Frontal cortex (tissue), 3 donors: ENCODE measurements at regions not wholly inside any gene's neighbourhood (a gene's known extent, or its start where the extent isn't known, plus 50 kb on each side); places are given as distances from the start of the nearest gene placed in this dataset.

Source experiments
- DNase-seq, 2 donors: peaks; one replicate each; pipeline ENCODE4 v3.0.0; 2012; ENCODE audit warnings: low spot score in 2 of 2
- FAIRE-seq: peaks from 2 replicates; lab custom pipeline; 2012; peaks lifted over from hg19 to GRCh38; lab: Jason Lieb, UNC
- donor health status: control.
- donor health status: control.
- donor health status: control.

DNA sequence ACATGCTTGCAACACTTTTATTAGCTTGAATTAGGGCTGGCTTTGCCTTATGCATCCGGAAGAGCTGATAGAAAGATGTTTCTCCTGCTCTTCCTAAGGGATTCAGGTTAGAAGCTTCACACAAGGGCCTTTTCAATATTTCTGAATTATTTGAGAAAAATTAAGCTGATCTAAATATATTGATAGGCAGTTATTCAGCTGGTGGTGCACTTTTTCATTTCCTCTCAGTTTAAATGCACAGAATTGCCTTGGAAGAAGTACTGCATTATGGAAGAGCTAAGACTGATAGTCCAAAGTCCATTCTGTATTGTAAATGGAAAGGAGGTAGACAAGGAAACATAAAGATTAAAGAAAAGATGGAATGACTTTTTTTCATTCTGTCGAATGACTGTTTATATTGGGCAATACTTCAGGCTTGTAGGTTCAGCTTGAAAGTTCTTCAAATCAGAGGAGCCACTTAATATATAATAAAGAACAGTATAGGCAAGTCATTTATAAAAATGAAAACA lies 398.4 kb upstream of the B3GALT2 start:
- FAIRE-seq (no peak), DNase-seq (no peak)

DNA sequence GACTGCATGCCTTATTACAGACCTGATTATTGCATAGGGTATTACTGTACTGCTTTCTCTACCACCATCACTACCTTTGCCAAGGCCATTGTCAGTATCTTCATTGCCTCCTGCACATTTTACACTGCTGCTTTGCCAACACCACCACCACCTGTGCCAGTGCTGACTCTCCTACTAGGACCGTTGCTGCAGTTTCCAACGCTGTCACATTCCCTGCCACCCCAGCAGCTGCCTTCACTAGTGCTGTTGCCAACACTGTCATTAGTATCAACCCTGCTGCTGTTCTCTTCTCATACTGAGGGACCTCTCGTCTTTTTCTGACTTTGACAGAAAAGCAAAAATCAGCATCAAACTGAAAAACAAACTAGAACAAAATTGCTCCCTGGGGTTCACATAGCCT lies 394.9 kb upstream of the B3GALT2 start:
- DNase-seq (no peak), FAIRE-seq (no peak)

DNA sequence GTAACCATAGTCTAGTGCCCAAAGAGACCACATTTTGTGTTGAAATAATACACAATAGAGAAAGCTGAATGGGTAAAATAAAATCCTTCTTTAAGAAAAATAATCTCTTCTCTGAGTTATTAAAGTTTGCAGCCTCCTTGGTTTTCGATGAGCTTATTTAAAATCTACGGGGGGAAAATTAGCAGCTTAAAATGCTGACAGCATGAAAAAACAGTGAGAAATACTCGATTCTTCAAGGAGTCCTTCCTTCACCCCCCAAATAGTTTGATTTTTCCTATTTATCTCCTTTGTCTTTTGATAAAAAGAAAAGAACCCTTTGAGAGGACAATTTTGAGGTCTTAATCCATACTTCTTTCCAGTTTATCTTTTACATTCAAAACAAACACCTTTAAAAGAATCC lies 394.0 kb upstream of the B3GALT2 start:
- no peak for FAIRE-seq
- no peak for DNase-seq

DNA sequence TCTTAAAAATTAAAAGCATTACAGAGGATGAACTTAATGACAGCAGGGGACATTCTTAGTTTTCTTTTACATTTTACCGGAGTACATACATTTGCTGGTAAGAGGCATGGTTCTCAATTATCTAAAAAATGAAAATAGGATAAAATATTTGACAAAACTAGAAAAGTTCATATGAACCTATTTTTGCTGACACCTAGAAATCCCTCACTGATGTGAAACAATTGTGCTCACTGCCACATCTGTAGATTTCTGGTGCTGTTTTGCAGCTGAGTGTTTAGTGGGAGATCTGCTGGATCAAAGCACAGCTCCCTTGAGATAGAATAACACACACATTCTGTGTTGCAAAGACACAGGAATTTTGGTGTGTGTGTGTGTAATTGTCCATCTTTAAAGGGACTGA lies 392.9 kb upstream of the B3GALT2 start:
- DNase-seq, result no peak
- no peak for FAIRE-seq

GRCh38 chr1:193574913-193575312 lies 388.5 kb upstream of the B3GALT2 start:
- no peak for FAIRE-seq
- no peak for DNase-seq

DNA sequence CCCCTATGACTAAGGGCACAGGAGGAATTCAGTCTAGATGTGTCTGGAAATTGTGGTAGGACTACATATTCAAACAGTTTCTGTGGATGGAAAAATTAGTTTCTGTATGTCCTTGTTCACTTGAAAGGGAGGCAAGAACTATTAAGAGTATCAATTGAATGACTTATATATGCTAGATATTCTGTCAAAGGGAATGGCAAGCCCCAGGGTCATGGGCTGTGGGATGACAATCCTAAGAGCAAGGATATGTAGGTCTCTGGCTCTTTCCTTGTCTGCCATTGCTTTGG lies 383.5 kb upstream of the B3GALT2 start:
- no peak for DNase-seq
- no peak for FAIRE-seq

DNA sequence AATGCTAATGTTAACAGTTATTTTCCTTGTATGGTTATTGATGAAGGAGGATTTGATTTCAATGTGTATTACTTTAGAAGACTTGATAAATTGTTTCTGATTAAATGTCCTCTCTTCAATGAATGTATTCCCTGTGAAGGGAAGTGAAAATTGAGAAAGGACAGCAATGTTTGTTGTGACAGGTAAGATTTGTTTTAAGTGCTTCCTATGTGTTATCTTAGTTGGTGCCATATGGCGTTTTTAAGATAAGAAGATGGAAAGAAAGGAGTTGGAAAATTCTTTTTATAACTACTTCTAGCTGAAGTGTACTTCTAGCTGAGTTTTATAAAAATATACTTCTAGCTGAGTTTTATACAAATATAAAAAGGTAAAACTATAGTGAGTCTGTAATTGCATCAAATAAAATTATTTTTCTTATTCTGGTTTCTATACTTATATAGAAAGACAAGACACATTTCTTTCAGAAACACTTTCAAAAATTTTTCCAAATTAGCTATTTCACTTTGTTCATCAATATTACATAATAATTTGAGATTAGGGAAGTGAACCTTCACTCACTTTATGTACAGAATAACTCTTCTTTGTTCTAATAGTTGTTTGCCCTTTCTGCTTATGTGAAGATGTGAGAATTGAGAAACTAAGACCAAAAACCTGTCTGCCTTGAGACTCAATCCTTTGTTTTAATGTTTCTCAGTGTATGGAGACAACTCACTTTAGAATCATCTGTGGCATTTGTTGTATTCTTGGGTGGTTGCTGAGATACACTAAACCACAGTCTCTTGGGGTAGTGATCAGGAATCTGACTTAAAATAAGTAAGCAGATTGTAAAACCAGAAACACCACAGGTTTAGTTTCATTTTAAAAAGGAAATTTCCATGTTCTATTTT lies 382.9 kb upstream of the B3GALT2 start:
- no peak for FAIRE-seq

GRCh38 chr1:193568512-193568911 lies 382.1 kb upstream of the B3GALT2 start:
- FAIRE-seq (no peak), DNase-seq (no peak)

More for the DNA sequence above, 382.9 kb upstream of the B3GALT2 start:
- no peak for DNase-seq

GRCh38 chr1:193567937-193568336 lies 381.5 kb upstream of the B3GALT2 start:
- FAIRE-seq (no peak), DNase-seq (no peak)

DNA sequence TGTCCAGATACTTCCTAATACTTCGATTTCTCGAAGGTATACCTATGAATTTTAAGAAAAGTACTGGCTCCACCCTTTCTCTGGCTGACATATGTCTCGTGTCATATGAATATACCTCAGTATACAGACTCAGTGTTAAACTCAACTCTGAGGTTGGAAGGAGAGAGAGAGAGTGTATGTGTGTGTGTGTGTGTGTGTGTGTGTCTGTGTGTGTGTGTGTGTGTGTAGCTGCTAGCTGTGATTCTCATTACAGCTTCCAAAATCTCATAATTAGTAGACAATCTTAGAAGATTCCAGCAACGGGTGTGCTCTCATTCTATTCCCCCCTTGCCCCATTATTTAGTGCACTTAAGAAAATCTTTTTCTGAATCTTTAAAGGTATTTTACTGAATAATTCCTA lies 380.3 kb upstream of the B3GALT2 start:
- DNase-seq, result no peak

DNA sequence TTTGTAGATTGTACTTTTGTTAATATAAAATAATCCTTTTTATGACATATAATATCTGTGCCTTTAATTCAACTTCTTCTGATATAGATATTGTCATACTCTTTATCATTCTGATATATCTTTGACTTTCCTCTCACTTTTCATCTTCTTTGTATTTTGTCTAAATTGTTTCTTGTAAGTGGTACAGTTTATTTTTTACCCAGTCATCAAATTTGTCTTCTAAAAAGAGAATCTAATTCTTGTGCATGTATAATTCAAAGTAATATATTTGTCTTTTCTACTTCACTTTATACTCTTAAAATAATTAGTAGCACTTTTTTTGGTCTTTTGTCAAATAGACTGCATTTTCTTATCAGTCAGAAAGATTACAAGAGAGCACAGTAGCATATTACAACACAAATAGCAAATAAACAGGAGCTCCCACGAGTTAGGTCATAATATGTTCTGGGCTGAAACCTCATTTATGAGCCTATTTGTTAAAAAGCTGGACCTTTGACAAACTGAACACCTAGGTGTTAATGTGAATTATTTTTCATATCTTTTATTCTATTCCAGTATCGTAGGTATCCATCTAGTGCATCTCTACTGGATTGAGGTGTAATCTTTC lies 379.7 kb upstream of the B3GALT2 start:
- FAIRE-seq (no peak), DNase-seq (no peak)

More for the DNA sequence above, 380.3 kb upstream of the B3GALT2 start:
- FAIRE-seq, result no peak

- DNase-seq, result no peak
- FAIRE-seq, result no peak
Observed at GRCh38 chr1:193562121-193562520, 375.7 kb upstream of the B3GALT2 start.

DNA sequence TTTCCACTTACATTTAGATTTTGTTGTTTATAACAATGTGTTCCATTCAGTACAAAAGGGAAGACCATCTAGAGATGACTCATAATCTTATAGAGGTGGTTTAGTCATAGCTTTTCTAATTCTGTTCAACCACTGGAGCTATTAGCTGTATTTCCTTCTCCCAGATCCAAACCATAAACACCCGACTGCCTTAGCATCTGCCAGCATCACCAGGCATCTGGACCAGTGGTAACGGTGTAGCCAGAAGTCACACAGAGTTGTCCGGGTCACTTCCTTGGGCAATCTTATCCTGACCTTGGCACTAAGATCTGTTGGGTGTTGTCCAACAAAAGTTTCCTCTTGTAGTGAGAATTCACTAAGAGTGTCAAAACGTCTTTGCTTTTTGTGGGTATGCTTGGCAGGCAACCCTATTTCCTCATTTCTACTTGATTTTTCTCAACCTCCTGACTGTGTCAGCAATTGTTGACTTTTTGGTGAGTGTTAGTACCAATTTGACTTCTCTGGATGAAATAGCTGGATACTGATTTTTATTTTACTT lies 372.1 kb upstream of the B3GALT2 start:
- FAIRE-seq, result no peak
- no peak for DNase-seq

GRCh38 chr1:193555662-193556441 lies 369.4 kb upstream of the B3GALT2 start:
- FAIRE-seq, result no peak
- no peak for DNase-seq

GRCh38 chr1:193553564-193553963 lies 367.2 kb upstream of the B3GALT2 start:
- FAIRE-seq, result no peak
- no peak for DNase-seq

DNA sequence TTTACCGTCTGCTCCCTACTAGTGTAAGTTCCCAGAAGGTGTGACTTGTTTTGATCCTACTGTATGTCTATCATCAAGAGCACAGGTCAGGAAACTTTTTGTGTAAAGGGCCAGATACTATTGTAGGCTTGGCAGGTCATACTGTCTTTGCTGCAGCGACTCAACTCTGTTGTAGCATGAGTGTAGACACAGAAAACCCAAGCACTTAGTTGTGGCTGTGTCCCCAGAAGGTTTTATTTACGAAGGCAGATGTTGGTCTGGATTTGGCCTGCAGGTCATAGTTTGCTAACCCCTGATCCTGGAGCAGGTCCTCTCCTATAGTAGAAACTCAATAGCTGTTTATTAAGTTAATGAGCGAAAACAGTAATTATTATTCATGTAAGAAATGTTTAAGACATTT lies 365.9 kb upstream of the B3GALT2 start:
- DNase-seq, result no peak
- FAIRE-seq, result no peak

- DNase-seq (no peak), FAIRE-seq (no peak)
Observed at GRCh38 chr1:193549081-193549480, 362.7 kb upstream of the B3GALT2 start.

DNA sequence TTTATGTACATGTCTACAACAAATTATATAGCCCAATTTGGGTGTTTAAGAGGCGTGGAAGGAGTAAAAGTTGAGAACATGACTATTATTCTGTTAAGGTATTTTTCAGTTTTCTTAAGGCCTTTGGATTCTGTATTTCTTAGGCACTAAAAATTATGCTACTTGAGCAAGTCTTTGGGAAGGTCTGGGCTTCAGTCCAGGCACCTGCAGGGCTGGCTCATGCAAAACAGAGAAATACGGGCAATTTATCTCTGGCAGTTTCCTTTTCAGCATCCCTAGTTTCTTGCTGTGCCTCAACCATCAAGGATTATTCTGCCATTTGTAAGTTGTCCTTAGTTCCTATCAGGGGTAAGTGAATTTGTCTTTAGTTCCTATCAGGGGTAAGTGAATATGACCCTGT lies 358.8 kb upstream of the B3GALT2 start:
- no peak for FAIRE-seq
- no peak for DNase-seq

DNA sequence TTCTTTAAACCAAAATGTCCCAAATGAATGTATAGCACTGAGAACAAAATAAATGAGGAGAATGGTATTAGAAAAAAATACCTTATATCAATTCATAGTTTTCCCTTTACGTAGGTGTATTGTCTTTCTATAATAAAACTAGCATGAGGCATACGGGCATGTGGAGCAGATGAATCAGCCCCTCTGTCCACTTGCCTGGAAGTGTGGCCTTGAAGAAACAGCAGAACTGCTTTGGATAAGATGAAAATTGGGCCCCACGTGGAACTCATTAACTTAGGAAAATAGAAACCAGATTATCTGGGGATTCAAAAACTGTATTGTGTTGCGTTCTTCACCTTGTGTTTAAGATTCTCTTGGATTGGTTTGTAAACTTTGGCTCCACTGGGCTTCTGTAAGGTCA lies 356.8 kb upstream of the B3GALT2 start:
- FAIRE-seq (no peak), DNase-seq (no peak)

DNA sequence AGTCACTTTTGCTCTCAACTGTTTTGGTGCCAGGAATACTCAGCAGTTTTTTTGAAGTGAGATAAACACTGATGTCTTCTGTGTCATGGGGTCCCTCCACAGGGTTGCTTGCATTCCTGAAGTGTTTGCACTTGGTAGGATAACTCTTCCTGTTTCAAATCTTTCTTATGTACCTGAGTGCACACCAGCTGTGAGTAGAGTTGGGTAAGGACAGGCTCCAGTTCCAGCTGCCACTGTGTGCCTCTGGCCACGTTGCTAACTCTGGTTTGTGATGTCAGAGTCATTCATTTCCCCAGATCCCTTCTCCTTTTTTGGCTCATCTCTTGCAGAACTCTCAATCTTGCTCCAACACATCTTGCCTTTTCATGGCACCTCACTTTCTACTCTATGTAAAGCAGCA lies 356.3 kb upstream of the B3GALT2 start:
- no peak for FAIRE-seq

DNA sequence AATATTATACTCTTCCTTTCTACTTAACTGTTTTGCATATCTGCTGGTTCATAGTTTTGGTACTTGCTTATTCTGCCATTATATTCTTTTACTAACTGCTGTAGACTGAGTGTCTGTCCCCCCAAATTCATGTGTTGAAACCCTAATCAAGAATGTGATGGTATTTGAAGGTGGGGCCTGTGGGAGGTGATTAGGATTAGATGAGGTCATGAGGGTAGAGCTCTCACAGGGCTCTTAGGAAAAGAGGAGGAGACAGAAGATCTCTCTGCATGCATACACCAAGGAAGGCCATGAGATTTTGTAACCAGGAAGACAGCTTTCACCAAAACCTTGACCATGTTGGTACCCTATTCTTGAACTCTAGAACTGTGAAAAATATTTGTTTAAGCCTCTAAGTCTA lies 354.1 kb upstream of the B3GALT2 start:
- FAIRE-seq (no peak), DNase-seq (no peak)

More for the DNA sequence above, 356.3 kb upstream of the B3GALT2 start:
- no peak for DNase-seq
